MM.1S (cell line): ENCODE measurements at regions not wholly inside any gene's neighbourhood (a gene's known extent, or its start where the extent isn't known, plus 50 kb on each side); places are given as distances from the start of the nearest gene placed in this dataset.

ENCODE experiments used
- DNase-seq: peaks from one replicate; pipeline ENCODE4 v3.0.0-alpha.2; 2015
- H2AFZ ChIP-seq: fragments of 300-600 bp; sonication (generic); 2 replicates; pipeline ENCODE4 v1.6.0; 2016; ENCODE audit warnings: antibody characterized with exemption, low read length
- H3F3A ChIP-seq: fragments of 300-600 bp; sonication (generic); 2 replicates; pipeline ENCODE4 v1.6.1; 2016; ENCODE audit warnings: mild to moderate bottlenecking, antibody characterized with exemption, low read length, moderate library complexity, mixed read lengths; ENCODE audit not compliant: insufficient read depth
- H3K27ac ChIP-seq: fragments of 300-600 bp; sonication (generic); 2 replicates; pipeline ENCODE4 v1.5.1; 2016; ENCODE audit warnings: mild to moderate bottlenecking, low read length
- H3K27me3 ChIP-seq: fragments of 300-600 bp; sonication (generic); replicated peaks from 2 replicates; pipeline ENCODE4 v1.6.0; 2016; ENCODE audit warnings: low read length; ENCODE audit not compliant: insufficient read depth
- H3K36me3 ChIP-seq: fragments of 300-600 bp; sonication (generic); replicated peaks from 2 replicates; pipeline ENCODE4 v1.6.1; 2016; ENCODE audit warnings: mild to moderate bottlenecking, low read length, mixed read lengths; ENCODE audit not compliant: insufficient read depth
- H3K4me1 ChIP-seq: fragments of 300-600 bp; sonication (generic); 2 replicates; pipeline ENCODE4 v1.6.1; 2016; ENCODE audit warnings: low read length, mixed read lengths
- H3K4me2 ChIP-seq: fragments of 300-600 bp; sonication (generic); 2 replicates; pipeline ENCODE4 v1.6.0; 2016; ENCODE audit warnings: low read depth, low read length
- H3K4me3 ChIP-seq: fragments of 300-600 bp; sonication (generic); 2 replicates; pipeline ENCODE4 v1.5.1; 2016; ENCODE audit warnings: low read length, mixed read lengths
- H3K79me2 ChIP-seq: fragments of 300-600 bp; sonication (generic); 2 replicates; pipeline ENCODE4 v1.6.1; 2016; ENCODE audit warnings: mixed run types, low read length, mixed read lengths
- H3K9ac ChIP-seq: fragments of 300-600 bp; sonication (generic); 2 replicates; pipeline ENCODE4 v1.6.1; 2016; ENCODE audit warnings: low read length, mixed read lengths
- H3K9me2 ChIP-seq: fragments of 300-600 bp; sonication (generic); replicated peaks from 2 replicates; pipeline ENCODE4 v1.6.1; 2016; ENCODE audit warnings: mild to moderate bottlenecking, low read length, mixed read lengths; ENCODE audit not compliant: insufficient read depth
- H3K9me3 ChIP-seq: fragments of 300-600 bp; sonication (generic); replicated peaks from 2 replicates; pipeline ENCODE4 v1.6.1; 2016; ENCODE audit warnings: mild to moderate bottlenecking, low read length, mixed read lengths; ENCODE audit not compliant: insufficient read depth
- H4K20me1 ChIP-seq: fragments of 300-600 bp; sonication (generic); 2 replicates; pipeline ENCODE4 v1.6.1; 2016; ENCODE audit warnings: mild to moderate bottlenecking, low read length, moderate library complexity, mixed read lengths; ENCODE audit not compliant: insufficient read depth
- CTCF ChIP-seq: fragments of 300-600 bp; sonication (generic); IDR thresholded peaks from 2 replicates; pipeline ENCODE4 v1.5.1; 2016; ENCODE audit warnings: antibody characterized with exemption, low read length, mixed read lengths
- EZH2 ChIP-seq: fragments of 300-600 bp; sonication (generic); optimal IDR thresholded peaks from 2 replicates; pipeline ENCODE3; 2017; ENCODE audit warnings: low read depth, mild to moderate bottlenecking, antibody characterized with exemption, low read length, mixed read lengths
- EZH2phosphoT487 ChIP-seq: fragments of 300-600 bp; sonication (generic); IDR thresholded peaks from 2 replicates; pipeline ENCODE4 v1.6.1; 2018; ENCODE audit warnings: antibody characterized with exemption, low read length

- no peak overlapping the region for H3K27ac ChIP-seq
- no peak overlapping the region for H3K4me2 ChIP-seq
- no peaks in the 10 kb centered on the region for H3K27me3 ChIP-seq
- H3K36me3 ChIP-seq, result no peaks in the 10 kb centered on the region
- no peak for TF ChIP-seq CTCF
- no peak for TF ChIP-seq EZH2phosphoT487
- TF ChIP-seq EZH2, result no peak
- H4K20me1 ChIP-seq, result no peaks in the 10 kb centered on the region
- H3K9ac ChIP-seq, result no peak overlapping the region
- no peaks in the 10 kb centered on the region for H3K9me3 ChIP-seq
- no peak for DNase-seq
- H3F3A ChIP-seq, result no peaks in the 10 kb centered on the region
- no peak overlapping the region for H3K4me3 ChIP-seq
- H2AFZ ChIP-seq, result no peak overlapping the region
- H3K9me2 ChIP-seq, result no peaks in the 10 kb centered on the region
- no peaks in the 10 kb centered on the region for H3K79me2 ChIP-seq
- no peaks in the 10 kb centered on the region for H3K4me1 ChIP-seq
These were observed 151.8 kb upstream of the CELF2 start for GRCh38 chr10:10865913-10866312.

- no peak for DNase-seq
- Histone ChIP-seq H3K4me2 (no peak overlapping the region), H3K9ac (no peak overlapping the region), H3K4me1 (no peaks in the 10 kb centered on the region), H3K36me3 (no peaks in the 10 kb centered on the region), H2AFZ (no peak overlapping the region), H3K4me3 (no peak overlapping the region), H3K27me3 (no peaks in the 10 kb centered on the region), H4K20me1 (no peaks in the 10 kb centered on the region), H3K27ac (no peak overlapping the region), H3K79me2 (no peaks in the 10 kb centered on the region), H3K9me2 (no peaks in the 10 kb centered on the region), H3K9me3 (no peaks in the 10 kb centered on the region), H3F3A (no peaks in the 10 kb centered on the region)
- TF ChIP-seq CTCF (no peak), EZH2 (no peak), EZH2phosphoT487 (no peak)
These were observed 148.1 kb upstream of the CELF2 start for GRCh38 chr10:10869592-10869991.

- no peak for TF ChIP-seq EZH2phosphoT487
- no peak for TF ChIP-seq EZH2
- no peak for TF ChIP-seq CTCF
- no peaks in the 10 kb centered on the region for H3K4me1 ChIP-seq
- no peaks in the 10 kb centered on the region for H3K9me2 ChIP-seq
- H2AFZ ChIP-seq, result no peak overlapping the region
- no peak overlapping the region for H3K9ac ChIP-seq
- H4K20me1 ChIP-seq, result no peaks in the 10 kb centered on the region
- H3K79me2 ChIP-seq, result no peaks in the 10 kb centered on the region
- no peak overlapping the region; the same call in 1 of the 2 replicates for H3K4me3 ChIP-seq
- no peaks in the 10 kb centered on the region for H3K27me3 ChIP-seq
- no peaks in the 10 kb centered on the region for H3K36me3 ChIP-seq
- no peaks in the 10 kb centered on the region for H3K9me3 ChIP-seq
- H3K4me2 ChIP-seq, result no peak overlapping the region
- H3K27ac ChIP-seq, result no peak overlapping the region
- H3F3A ChIP-seq, result no peaks in the 10 kb centered on the region
- peak; percentile 29 for DNase-seq
These were observed 147.0 kb upstream of the CELF2 start for GRCh38 chr10:10870523-10871241.
